Right lobe of liver (tissue), 6 donors: ENCODE measurements at regions not wholly inside any gene's neighbourhood (a gene's known extent, or its start where the extent isn't known, plus 50 kb on each side); places are given as distances from the start of the nearest gene placed in this dataset.

Experiments
- ATAC-seq, 4 donors: fragments of 200-7000 bp; cut with Tn5 transposase; one replicate each; pipeline ENCODE4 v1.9.1; 2020; ENCODE audit warnings: mild to moderate bottlenecking in 4 of 4, moderate library complexity in 4 of 4
- DNase-seq, 3 donors: peaks; one replicate each; pipeline ENCODE4 v3.0.0-alpha.2; 2020
- H3K27ac ChIP-seq, 3 donors: fragments of 200-600 bp; one replicate each; pipeline ENCODE4 v1.8.0; 2022
- H3K27me3 ChIP-seq, 2 donors: fragments of 200-600 bp; one replicate each; pipeline ENCODE4 v1.8.0; 2022
- H3K36me3 ChIP-seq, 4 donors: fragments of 200-600 bp; sonication (generic) in 1 of 4; one replicate each; pipeline versions ENCODE4 v1.5.1 to v1.8.0; 2017 to 2022; ENCODE audit warnings: control low read depth in 1 of 4
- H3K4me1 ChIP-seq, 4 donors: fragments of 200-600 bp; sonication (generic) in 1 of 4; one replicate each; pipeline versions ENCODE4 v1.5.1 to v1.8.0; 2017 to 2022; ENCODE audit warnings: control low read depth in 1 of 4
- H3K4me3 ChIP-seq, 3 donors: fragments of 200-600 bp; one replicate each; pipeline ENCODE4 v1.8.0; 2022
- H3K9me3 ChIP-seq, 4 donors: fragments of 200-600 bp; sonication (generic) in 1 of 4; one replicate each; pipeline versions ENCODE4 v1.5.1 to v1.8.0; 2017 to 2022; ENCODE audit warnings: control low read depth in 1 of 4
- CTCF ChIP-seq, 4 donors: fragments of 200-600 bp in 3 of 4; fragments of 450-650 bp in 1 of 4; IDR thresholded peaks; one replicate each; pipeline versions ENCODE4 v1.5.1 to v1.8.0; 2016 to 2022; ENCODE audit warnings: antibody characterized with exemption in 4 of 4, mild to moderate bottlenecking in 2 of 4
- POLR2A ChIP-seq: fragments of 450-650 bp; IDR thresholded peaks from one replicate; pipeline ENCODE4 v1.6.1; 2017; ENCODE audit warnings: antibody characterized with exemption, mild to moderate bottlenecking
- WGBS: methylation state at CpG from one replicate; pipeline ENCODE4 v1.1.6; 2018; ENCODE audit warnings: low coverage, low lambda C conversion rate; ENCODE audit not compliant: insufficient coverage; ENCODE audit errors: missing lambda C conversion rate; 5-methylcytosine and 5-hydroxymethylcytosine counted together
- intact Hi-C, 2 donors: fragments of 100-400 bp; cut with DNase I; formaldehyde crosslinking; loops; one replicate each; pipeline versions ENCODE4 v1.11.2 to v1.14.1; 2022
- donor health status: DM: no; HTN: yes; CAD: no.
- donor health status: DM: no; HTN: no; CAD: no.
- donor health status: DM: no; HTN: no; CAD: no.
- donor health status: DM: no; HTN: yes; CAD: no.
- donor health status: DM: no; HTN: yes; CAD: no.

GRCh38 chr4:20302336-20302735, 50.6 kb downstream of the SLIT2 start:
- Histone ChIP-seq H3K36me3 (no peaks in the 10 kb centered on the region), H3K4me3 (no peak overlapping the region), H3K27me3 (no peaks in the 10 kb centered on the region), H3K9me3 (no peaks in the 10 kb centered on the region), H3K4me1 (no peaks in the 10 kb centered on the region), H3K27ac (no peak overlapping the region)
- intact Hi-C loops: no loop called here
- ATAC-seq (no peak), DNase-seq (no peak)
- 63% methylated on average over 2 of the region's 2 CpGs for WGBS
- no peak for TF ChIP-seq POLR2A
- no peak for TF ChIP-seq CTCF (IDR thresholded peaks at IDR 0.05)

DNA sequence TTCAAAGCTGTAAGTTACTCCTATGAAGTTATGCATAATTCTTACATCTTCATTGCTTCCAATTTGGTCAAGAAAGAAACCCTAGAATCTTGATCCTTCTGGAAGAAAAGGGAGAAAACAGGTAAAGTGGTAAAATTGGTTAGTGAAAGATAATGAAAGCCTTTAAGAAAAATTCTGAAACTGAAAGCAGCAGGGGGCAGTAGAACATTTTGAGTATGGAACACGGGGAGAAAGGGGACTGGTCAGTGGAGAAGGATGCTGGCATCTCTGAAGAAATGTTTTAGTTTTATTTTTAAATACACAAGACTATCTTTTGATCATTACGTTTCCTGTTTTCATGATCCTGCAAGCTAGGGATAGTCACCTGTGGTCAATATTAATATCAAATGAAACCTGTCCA, 54.3 kb downstream of the SLIT2 start:
- intact Hi-C loops: no loop called here
- Histone ChIP-seq H3K4me1 (no peaks in the 10 kb centered on the region), H3K27ac (no peak overlapping the region), H3K36me3 (no peaks in the 10 kb centered on the region), H3K27me3 (no peaks in the 10 kb centered on the region), H3K4me3 (no peak overlapping the region), H3K9me3 (no peaks in the 10 kb centered on the region)
- ATAC-seq (no peak), DNase-seq (no peak)
- 30% methylated on average over 2 of the region's 2 CpGs for WGBS
- TF ChIP-seq CTCF (IDR thresholded peaks at IDR 0.05) (no peak), POLR2A (no peak)

DNA sequence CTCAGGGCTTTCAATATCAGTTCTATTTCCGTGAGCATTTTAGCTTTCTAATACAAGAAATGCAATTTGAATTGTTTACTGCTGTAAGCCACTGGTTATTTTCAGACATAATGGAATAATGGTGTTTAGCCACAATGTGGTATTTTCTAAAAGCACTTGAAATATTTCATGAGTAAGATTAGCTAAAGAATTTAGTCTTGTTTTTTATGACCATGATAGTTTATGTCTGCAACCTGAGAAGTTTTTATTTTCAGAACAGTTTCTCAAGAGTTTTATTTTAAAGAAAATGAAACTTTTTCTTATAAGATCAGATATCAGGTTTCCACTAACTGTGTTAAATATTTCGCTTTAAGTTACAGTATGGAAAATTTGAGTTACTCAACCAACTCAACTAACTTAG, 60.2 kb downstream of the SLIT2 start:
- no peaks in the 10 kb centered on the region for H3K4me1 ChIP-seq
- no peak for TF ChIP-seq POLR2A
- TF ChIP-seq CTCF (IDR thresholded peaks at IDR 0.05): no peak
- H3K27me3 ChIP-seq: no peaks in the 10 kb centered on the region
- whole genome bisulfite sequencing: 43% methylated on average over 2 of the region's 2 CpGs
- intact Hi-C loops: no loop called here
- no peaks in the 10 kb centered on the region for H3K36me3 ChIP-seq
- no peaks in the 10 kb centered on the region for H3K9me3 ChIP-seq
- H3K4me3 ChIP-seq: no peak overlapping the region
- ATAC-seq: no peak
- H3K27ac ChIP-seq: no peak overlapping the region
- no peak for DNase-seq

DNA sequence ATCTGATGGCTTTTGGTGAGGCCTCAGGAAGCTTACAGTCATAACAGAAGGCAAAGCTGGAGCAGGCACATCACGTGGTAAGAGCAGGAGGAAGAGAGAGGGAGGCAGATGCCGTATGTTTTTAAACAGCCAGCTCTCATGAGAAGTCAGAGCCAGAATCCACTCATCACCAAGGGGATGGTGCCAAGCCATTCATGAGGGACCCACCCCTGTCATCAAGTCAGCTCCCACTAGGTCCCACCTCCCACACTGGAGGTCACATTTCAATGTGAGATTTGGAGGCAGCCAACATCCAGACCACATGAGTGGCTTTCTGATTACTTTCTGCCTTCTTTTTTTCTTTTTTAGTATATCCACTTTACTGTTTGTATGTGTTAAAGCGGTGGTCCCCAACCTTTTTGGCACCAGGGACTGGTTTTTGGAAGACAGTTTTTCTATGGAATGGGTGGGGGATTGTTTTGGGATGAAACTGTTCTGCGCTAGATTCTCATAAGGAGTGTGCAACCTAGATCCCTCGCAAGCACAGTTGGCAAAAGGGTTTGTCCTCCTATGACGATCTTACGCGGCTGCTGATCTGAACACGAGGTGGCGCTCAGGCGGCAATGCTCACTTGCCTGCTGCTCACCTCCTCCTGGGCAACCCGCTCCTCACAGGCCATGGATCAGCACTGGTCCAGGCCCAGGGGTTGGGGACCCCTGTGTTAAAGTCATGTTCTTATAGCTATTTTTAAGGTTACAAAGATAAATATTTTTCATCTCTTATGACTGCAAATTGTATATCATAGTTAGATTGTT, 61.7 kb downstream of the SLIT2 start:
- no peaks in the 10 kb centered on the region for H3K36me3 ChIP-seq
- DNase-seq: peak in 1 of 3 donors; percentile 29
- WGBS: 32% methylated on average over 10 of the region's 12 CpGs
- no peak overlapping the region for H3K27ac ChIP-seq
- peak in 3 of 4 donors; percentile 28 to 50 (median 36) for ATAC-seq
- no peaks in the 10 kb centered on the region for H3K4me1 ChIP-seq
- no peaks in the 10 kb centered on the region for H3K9me3 ChIP-seq
- TF ChIP-seq POLR2A (no peak), CTCF (IDR thresholded peaks at IDR 0.05) (peak in 3 of 4 donors; percentile 6 to 32 (median 13))
- no peak overlapping the region for H3K4me3 ChIP-seq
- H3K27me3 ChIP-seq: no peaks in the 10 kb centered on the region
- intact Hi-C loops: no loop called here
